ENCODE measurements at regions not wholly inside any gene's neighbourhood (a gene's known extent, or its start where the extent isn't known, plus 50 kb on each side); places are given as distances from the start of the nearest gene placed in this dataset.

GRCh38 chr9:108108852-108109448 is 619.4 kb upstream of the KLF4 start:
- Mint-ChIP-seq H3K27ac (no peak overlapping the region), H3K4me1 (peaks cover 11% of the 10 kb centered on the region), H3K9me3 (no peaks in the 10 kb centered on the region), H3K36me3 (ENCODE audit: low read depth) (no peaks in the 10 kb centered on the region), H3K4me3 (no peak overlapping the region), H3K27me3 (ENCODE audit: low read depth, poor library complexity) (peaks cover 3% of the 10 kb centered on the region)
- no peak for DNase-seq
- no peak for TF ChIP-seq CTCF (IDR thresholded peaks at IDR 0.05)

- no peak for TF ChIP-seq CTCF (IDR thresholded peaks at IDR 0.05)
- Mint-ChIP-seq H3K27ac (no peak overlapping the region), H3K9me3 (no peaks in the 10 kb centered on the region), H3K4me3 (no peak overlapping the region), H3K36me3 (ENCODE audit: low read depth) (no peaks in the 10 kb centered on the region), H3K4me1 (peaks cover 6% of the 10 kb centered on the region), H3K27me3 (ENCODE audit: low read depth, poor library complexity) (peaks cover 3% of the 10 kb centered on the region)
- DNase-seq, result no peak
These were observed 618.8 kb upstream of the KLF4 start for GRCh38 chr9:108108280-108108851.

- Mint-ChIP-seq H3K27me3 (ENCODE audit: low read depth, poor library complexity) (peaks cover 6% of the 10 kb centered on the region), H3K9me3 (no peaks in the 10 kb centered on the region), H3K4me3 (no peak overlapping the region), H3K27ac (no peak overlapping the region), H3K4me1 (peaks cover 6% of the 10 kb centered on the region), H3K36me3 (ENCODE audit: low read depth) (no peaks in the 10 kb centered on the region)
- TF ChIP-seq CTCF (IDR thresholded peaks at IDR 0.05), result no peak
- peak; percentile 9 for DNase-seq
These were observed 616.3 kb upstream of the KLF4 start for GRCh38 chr9:108105885-108106284.

GRCh38 chr9:108104991-108105390 is 615.4 kb upstream of the KLF4 start:
- no peak for TF ChIP-seq CTCF (IDR thresholded peaks at IDR 0.05)
- no peak for DNase-seq
- Mint-ChIP-seq H3K36me3 (ENCODE audit: low read depth) (no peaks in the 10 kb centered on the region), H3K4me1 (peaks cover 6% of the 10 kb centered on the region), H3K9me3 (no peaks in the 10 kb centered on the region), H3K27ac (no peak overlapping the region), H3K27me3 (ENCODE audit: low read depth, poor library complexity) (peaks cover 9% of the 10 kb centered on the region), H3K4me3 (no peak overlapping the region)

- no peak overlapping the region for H3K4me3 Mint-ChIP-seq
- no peak overlapping the region for H3K27ac Mint-ChIP-seq
- no peaks in the 10 kb centered on the region for H3K36me3 Mint-ChIP-seq (ENCODE audit: low read depth)
- no peaks in the 10 kb centered on the region for H3K9me3 Mint-ChIP-seq
- TF ChIP-seq CTCF (IDR thresholded peaks at IDR 0.05), result no peak
- peaks cover 9% of the 10 kb centered on the region for H3K27me3 Mint-ChIP-seq (ENCODE audit: low read depth, poor library complexity)
- H3K4me1 Mint-ChIP-seq, result peaks cover 6% of the 10 kb centered on the region
- DNase-seq, result no peak
These were observed 613.6 kb upstream of the KLF4 start for GRCh38 chr9:108103046-108103693.

GRCh38 chr9:108101410-108101809 is 611.8 kb upstream of the KLF4 start:
- Mint-ChIP-seq H3K27ac (no peak overlapping the region), H3K9me3 (no peaks in the 10 kb centered on the region), H3K27me3 (ENCODE audit: low read depth, poor library complexity) (peaks cover 9% of the 10 kb centered on the region), H3K4me1 (peaks cover 6% of the 10 kb centered on the region), H3K36me3 (ENCODE audit: low read depth) (no peaks in the 10 kb centered on the region), H3K4me3 (no peak overlapping the region)
- no peak for TF ChIP-seq CTCF (IDR thresholded peaks at IDR 0.05)
- no peak for DNase-seq

Data from nephron progenitor cell (in vitro differentiated cells).